GM12878 (cell line): ENCODE measurements at regions not wholly inside any gene's neighbourhood (a gene's known extent, or its start where the extent isn't known, plus 50 kb on each side); places are given as distances from the start of the nearest gene placed in this dataset.

Experiments
- ATAC-seq: fragments of 200-7000 bp; cut with Tn5 transposase; 3 replicates; pipeline ENCODE4 v1.9.1; 2020; ENCODE audit warnings: mild to moderate bottlenecking, moderate library complexity
- BruUV-seq: library from RNA; stranded (reverse); fragments of 400-500 nt; replicated peaks from 2 replicates; lab custom pipeline; 2021; lab: Mats Ljungman, UMichigan
- CTCF ChIA-PET: fragments of 300-600 bp; sonication (Branson Sonifier 250); formaldehyde crosslinking; extraction: SDS; loops from one replicate; lab custom pipeline; 2021; ENCODE audit warnings: inconsistent platforms; lab: Yijun Ruan, JAX
- POLR2A ChIA-PET: fragments of 350-600 bp; formaldehyde crosslinking; extraction: SDS; loops from one replicate; lab custom pipeline; 2021; ENCODE audit warnings: inconsistent platforms; lab: Charles Lee
- RAD21 ChIA-PET: fragments of 300-600 bp; sonication (Branson Sonifier 250); formaldehyde crosslinking; loops from one replicate; lab custom pipeline; 2023; ENCODE audit warnings: antibody characterized with exemption; ENCODE audit not compliant: unreplicated experiment; lab: Charles Lee
- SMC1A ChIA-PET: fragments of 300-600 bp; sonication (Branson Sonifier 250); formaldehyde crosslinking; loops from one replicate; lab custom pipeline; 2023; ENCODE audit not compliant: unreplicated experiment, uncharacterized antibody; lab: Charles Lee
- DNase-seq: peaks from one replicate; pipeline ENCODE4 v3.0.0-alpha.2; 2011; ENCODE audit warnings: low read depth, low spot score
- FAIRE-seq: peaks from 3 replicates; lab custom pipeline; 2011; peaks lifted over from hg19 to GRCh38; lab: Jason Lieb, UNC
- H2AFZ ChIP-seq: 2 replicates; pipeline ENCODE4 v1.6.0; 2011; ENCODE audit warnings: low read depth, low read length, control low read depth; ENCODE audit not compliant: control insufficient read depth
- H3K27ac ChIP-seq: 2 replicates; pipeline ENCODE4 v1.5.1; 2011; ENCODE audit warnings: control low read depth; ENCODE audit not compliant: control insufficient read depth, insufficient read depth
- H3K27me3 ChIP-seq, 2 experiments: replicated peaks in 1 of 2; 2 replicates each; pipeline versions ENCODE4 v1.6.0 to v1.6.1; 2011; ENCODE audit warnings: low read length in 1 of 2; ENCODE audit not compliant: control insufficient read depth in 2 of 2, insufficient read depth in 2 of 2
- H3K36me3 ChIP-seq, 2 experiments: 2 replicates each; pipeline ENCODE4 v1.5.1; 2011; ENCODE audit warnings: low read length in 1 of 2; ENCODE audit not compliant: control insufficient read depth in 2 of 2, insufficient read depth in 2 of 2
- H3K4me1 ChIP-seq: 2 replicates; pipeline ENCODE4 v1.6.1; 2011; ENCODE audit warnings: mild to moderate bottlenecking, low read length, moderate library complexity, mixed read lengths; ENCODE audit not compliant: control insufficient read depth, insufficient read depth
- H3K4me2 ChIP-seq: 2 replicates; pipeline ENCODE4 v1.6.0; 2011; ENCODE audit warnings: control low read depth; ENCODE audit not compliant: control insufficient read depth, insufficient read depth
- H3K4me3 ChIP-seq: fragments of 200-600 bp; sonication (generic); 2 replicates; pipeline ENCODE4 v1.5.1; 2016
- H3K79me2 ChIP-seq: 2 replicates; pipeline ENCODE4 v1.6.0; 2011; ENCODE audit warnings: low read length; ENCODE audit not compliant: control insufficient read depth, insufficient read depth
- H3K9ac ChIP-seq: 2 replicates; pipeline ENCODE4 v1.8.0; 2011; ENCODE audit warnings: low read length, control low read depth, mixed read lengths; ENCODE audit not compliant: control insufficient read depth, insufficient read depth
- H3K9me3 ChIP-seq: replicated peaks from 3 replicates; pipeline ENCODE4 v1.5.1; 2011; ENCODE audit warnings: mild to moderate bottlenecking, low read length; ENCODE audit not compliant: control insufficient read depth, insufficient read depth
- H4K20me1 ChIP-seq: 2 replicates; pipeline ENCODE4 v1.6.0; 2011; ENCODE audit not compliant: control insufficient read depth, insufficient read depth
- ATF2 ChIP-seq: IDR thresholded peaks from 2 replicates; pipeline ENCODE4 v1.6.1; 2012; ENCODE audit warnings: low read length, inconsistent platforms
- DPF2 ChIP-seq: fragments of 450-650 bp; IDR thresholded peaks from 2 replicates; pipeline ENCODE4 v1.6.1; 2017; ENCODE audit warnings: mild to moderate bottlenecking
- E4F1 ChIP-seq: fragments of 450-650 bp; IDR thresholded peaks from 2 replicates; pipeline ENCODE4 v1.6.1; 2018; ENCODE audit warnings: borderline replicate concordance, mild to moderate bottlenecking; ENCODE audit not compliant: partially characterized antibody
- HDAC6 ChIP-seq: fragments of 200-600 bp; sonication (generic); IDR thresholded peaks from one replicate; pipeline ENCODE4 v1.8.0; 2017; ENCODE audit warnings: antibody characterized with exemption; ENCODE audit not compliant: unreplicated experiment
- MXI1 ChIP-seq: fragments of 150-350 bp; IDR thresholded peaks from 2 replicates; pipeline ENCODE4 v1.6.1; 2011; ENCODE audit warnings: low read depth, mild to moderate bottlenecking, inconsistent platforms, low read length, improper control_type of control experiment
- NR2C1 ChIP-seq: fragments of 450-650 bp; IDR thresholded peaks from 2 replicates; pipeline ENCODE4 v1.6.1; 2017; ENCODE audit warnings: antibody characterized with exemption, mild to moderate bottlenecking, moderate library complexity
- PBX3 ChIP-seq: IDR thresholded peaks from 2 replicates; pipeline ENCODE4 v1.6.1; 2011; ENCODE audit warnings: mild to moderate bottlenecking, low read depth, low read length, moderate library complexity; ENCODE audit not compliant: insufficient replicate concordance
- POLR2A ChIP-seq: IDR thresholded peaks from 2 replicates; pipeline ENCODE4 v1.6.1; 2011; ENCODE audit warnings: low read depth, mild to moderate bottlenecking, low read length
- RAD51 ChIP-seq: fragments of 450-650 bp; IDR thresholded peaks from 2 replicates; pipeline ENCODE4 v1.6.1; 2016; ENCODE audit warnings: moderate library complexity, mild to moderate bottlenecking, inconsistent platforms
- RELA ChIP-seq: fragments of 450-650 bp; IDR thresholded peaks from 2 replicates; pipeline ENCODE4 v1.8.0; 2014; ENCODE audit warnings: borderline replicate concordance; ENCODE audit not compliant: partially characterized antibody
- SMARCA5 ChIP-seq: fragments of 450-650 bp; IDR thresholded peaks from 2 replicates; pipeline ENCODE4 v1.6.1; 2017; ENCODE audit warnings: mild to moderate bottlenecking
- SRF ChIP-seq, 2 experiments: IDR thresholded peaks; 2 replicates each; pipeline ENCODE4 v1.6.1; 2011; ENCODE audit warnings: low read depth in 2 of 2, low read length in 2 of 2, mild to moderate bottlenecking in 1 of 2, moderate library complexity in 1 of 2
- TCF3 ChIP-seq: IDR thresholded peaks from 2 replicates; pipeline ENCODE4 v1.6.1; 2012; ENCODE audit warnings: low read depth, mild to moderate bottlenecking, low read length, borderline replicate concordance; ENCODE audit not compliant: insufficient read depth
- WRNIP1 ChIP-seq: IDR thresholded peaks from 2 replicates; pipeline ENCODE4 v1.6.1; 2011; ENCODE audit warnings: low read depth, low read length, improper control_type of control experiment, borderline replicate concordance
- YY1 ChIP-seq: IDR thresholded peaks from 2 replicates; pipeline ENCODE4 v1.6.1; 2011; ENCODE audit warnings: low read depth, mild to moderate bottlenecking, low read length
- ZBTB40 ChIP-seq: fragments of 450-650 bp; IDR thresholded peaks from 2 replicates; pipeline ENCODE4 v1.6.1; 2016; ENCODE audit warnings: mild to moderate bottlenecking, moderate library complexity, borderline replicate concordance
- WGBS: methylation state at CpG from one replicate; pipeline ENCODE4 v1.1.6; 2016; ENCODE audit warnings: low lambda C conversion rate; ENCODE audit not compliant: insufficient replicate concordance, insufficient coverage; ENCODE audit errors: missing lambda C conversion rate; 5-methylcytosine and 5-hydroxymethylcytosine counted together
- in situ Hi-C: fragments of 300-500 bp; cut with MboI; formaldehyde crosslinking; loops from 9 replicates; pipeline ENCODE4 v1.14.3; 2018; ENCODE audit warnings: mixed read lengths
- intact Hi-C: fragments of 100-400 bp; cut with micrococcal nuclease; formaldehyde crosslinking; loops from one replicate; pipeline ENCODE4 v1.14.2; 2022; ENCODE audit not compliant: unreplicated experiment

- CTCF ChIA-PET = interaction anchor here (1.4 to 2.4 kb wide), 3 partner anchors 22 to 46 kb away, joined by 4 to 10 read pairs (median 6); no protein-coding TSS in a partner anchor
- POLR2A ChIA-PET = interaction anchor here (0.5 kb wide), 1 partner anchor 20 kb away, joined by 4 read pairs; no protein-coding TSS in a partner anchor
- RAD21 ChIA-PET = interaction anchor here (1.0 kb wide), 1 partner anchor 10 kb away, joined by 3 read pairs; no protein-coding TSS in a partner anchor
- Histone ChIP-seq H3K4me2 (no peak overlapping the region), H2AFZ (no peak overlapping the region), H3K4me1 (no peaks in the 10 kb centered on the region), H3K36me3 (no peaks in the 10 kb centered on the region), H3K27ac (no peak overlapping the region), H3K9ac (no peak overlapping the region), H4K20me1 (no peaks in the 10 kb centered on the region; the same call in 1 of the 2 replicates), H3K79me2 (no peaks in the 10 kb centered on the region), H3K4me3 (no peak overlapping the region), H3K27me3 (no peaks in the 10 kb centered on the region), H3K9me3 (no peaks in the 10 kb centered on the region)
- no peak for FAIRE-seq
- in situ Hi-C loops = no loop called here
- no peak for TF ChIP-seq NR2C1
- no peak for TF ChIP-seq ZBTB40
- TF ChIP-seq RELA = no peak
- no peak for TF ChIP-seq PBX3
- TF ChIP-seq E4F1 = no peak
- TF ChIP-seq ATF2 = no peak
- no peak for TF ChIP-seq DPF2
- no peak for TF ChIP-seq HDAC6
- TF ChIP-seq SMARCA5 = no peak
- TF ChIP-seq POLR2A = no peak
- TF ChIP-seq TCF3 = no peak
- no peak for TF ChIP-seq RAD51
- TF ChIP-seq MXI1 = no peak
- no peak for TF ChIP-seq WRNIP1
- no peak for TF ChIP-seq SRF (IDR thresholded peaks at IDR 0.05; ENCODE audit: low read depth in 2 of 2, low read length in 2 of 2)
- no peak for TF ChIP-seq YY1
- SMC1A ChIA-PET = interaction anchor here (1.3 kb wide), 1 partner anchor 97 kb away, joined by 3 read pairs; no protein-coding TSS in a partner anchor
- no peak for ATAC-seq
- 46% methylated on average over 4 of the region's 4 CpGs for WGBS
- no peak for DNase-seq
- intact Hi-C loops = no loop called here
- no TSS peak for BruUV-seq
Observed at GRCh38 chr1:116462722-116463121, 89.7 kb downstream of the ATP1A1 start.
